Suppressor macrophage treated with lipopolysaccharide for 4 hours (primary cell): ENCODE measurements at regions not wholly inside any gene's neighbourhood (a gene's known extent, or its start where the extent isn't known, plus 50 kb on each side); places are given as distances from the start of the nearest gene placed in this dataset.

Experiments
- DNase-seq: peaks from one replicate; pipeline ENCODE4 v3.0.0-alpha.2; 2020

DNA sequence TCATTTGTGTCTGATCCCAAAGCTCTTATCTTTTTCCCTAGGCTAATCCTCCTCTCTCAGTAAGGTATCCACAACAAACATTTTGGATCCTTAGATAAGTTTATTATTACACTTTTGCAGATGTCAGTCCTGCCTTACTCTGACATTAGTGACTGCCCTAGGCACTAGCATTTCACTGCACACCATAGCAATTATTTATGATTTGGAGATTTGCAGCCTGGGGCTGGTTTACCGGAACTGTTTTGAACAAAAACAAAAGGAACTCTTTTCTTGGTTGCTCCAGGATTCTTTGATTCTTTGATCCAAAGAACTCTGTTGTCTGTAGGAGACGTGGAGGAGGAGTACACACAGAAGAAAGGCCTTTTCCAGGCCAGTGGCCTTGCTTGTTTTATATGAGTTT, 80.4 kb downstream of the EDNRB start:
- DNase-seq: no peak

DNA sequence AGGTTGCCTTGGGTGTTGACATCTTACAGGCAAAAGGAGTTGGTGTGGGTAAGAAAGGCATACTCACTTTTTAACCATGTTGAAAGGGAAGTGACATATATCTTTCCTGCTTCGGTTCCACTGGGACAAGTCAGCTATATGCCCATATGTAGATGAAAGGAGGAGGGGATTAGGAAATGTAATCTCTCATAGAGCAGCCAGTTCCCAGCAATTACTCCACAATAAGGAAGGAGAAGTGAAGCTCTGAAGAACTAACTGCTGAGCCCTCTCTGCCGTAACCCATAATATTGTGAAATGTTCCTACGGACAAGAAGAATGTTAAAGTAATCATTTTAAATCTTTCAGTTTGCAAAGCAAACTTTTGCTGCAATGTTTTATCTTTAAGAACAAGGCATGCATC, 82.2 kb downstream of the EDNRB start:
- peak; percentile 95 for DNase-seq

DNA sequence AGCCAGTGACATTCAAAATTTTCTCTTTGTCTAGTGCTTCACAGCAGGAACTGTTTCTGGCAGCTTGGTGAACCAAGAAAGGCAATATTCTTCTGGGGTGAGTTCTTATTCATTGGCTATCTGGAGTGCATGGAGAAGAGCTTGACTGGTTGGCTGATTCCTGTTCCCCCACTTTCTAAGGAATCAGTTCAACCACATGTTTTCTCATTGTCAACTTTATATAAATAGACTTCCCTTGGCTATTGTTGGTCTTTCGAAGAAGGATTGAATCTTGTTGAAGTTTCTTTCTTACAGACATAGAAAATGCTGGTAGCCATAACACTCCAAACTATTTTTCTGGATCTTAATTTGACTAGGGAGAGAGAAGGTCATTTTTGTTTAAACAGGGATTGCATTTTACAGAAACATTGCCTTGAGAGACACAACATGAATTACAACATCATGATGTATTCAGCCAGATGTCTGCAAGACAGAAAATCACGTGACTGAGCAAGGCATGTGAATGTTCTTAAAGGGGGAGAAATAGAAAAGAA, 85.2 kb downstream of the EDNRB start:
- DNase-seq: peak; percentile 80

DNA sequence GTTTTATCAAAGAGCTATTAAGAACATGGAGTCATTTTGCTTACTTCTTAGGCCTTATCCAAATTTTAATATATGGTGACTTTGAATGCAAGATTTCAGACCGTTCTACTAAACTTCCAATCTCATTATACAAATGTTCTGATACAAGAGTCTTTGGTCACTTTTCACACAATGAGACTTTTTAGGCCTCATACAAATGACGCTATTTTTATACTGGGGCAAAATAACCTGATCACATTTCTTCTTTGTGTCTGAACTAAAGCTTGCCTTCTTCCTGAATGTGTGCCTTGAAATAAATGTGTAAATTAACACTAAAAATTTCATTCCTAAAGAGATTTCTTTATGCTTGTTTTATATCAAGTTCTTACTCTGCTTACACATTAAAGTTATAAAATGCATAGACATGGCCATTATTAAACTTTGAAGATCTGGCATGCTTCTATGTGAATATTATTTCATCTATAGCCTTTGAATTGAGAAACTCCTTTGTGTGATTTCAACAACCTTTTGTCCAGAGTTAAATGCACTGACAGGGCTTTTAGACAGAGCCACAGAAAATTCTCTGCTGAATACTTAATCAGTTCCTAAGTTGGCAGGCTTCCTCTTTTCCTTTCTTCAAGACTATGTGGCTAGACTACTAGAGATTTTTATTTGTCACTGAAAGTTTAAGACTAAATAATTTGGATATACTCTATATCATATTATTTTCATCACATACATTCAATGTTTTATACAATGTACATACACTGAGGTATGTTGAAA, 86.1 kb downstream of the EDNRB start:
- DNase-seq: peak; percentile 82

DNA sequence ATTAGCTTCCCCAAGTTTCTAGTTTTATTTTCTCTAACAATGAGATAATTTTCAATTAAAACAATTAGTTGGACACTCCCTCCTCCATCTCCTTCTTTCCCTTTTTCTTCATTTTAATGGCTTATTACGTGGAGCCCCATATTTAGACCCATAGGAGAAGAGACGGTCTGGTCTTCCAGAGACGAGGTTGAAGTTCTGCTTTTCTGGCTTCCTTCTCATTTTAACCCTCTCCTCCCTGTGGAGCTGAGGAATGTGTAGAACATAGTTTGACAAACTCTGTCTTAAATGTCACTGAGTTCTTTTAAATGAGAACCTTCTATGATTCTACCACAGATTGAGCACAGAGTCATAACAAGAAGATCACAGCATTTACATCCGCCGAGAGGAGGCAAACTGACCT, 86.8 kb downstream of the EDNRB start:
- DNase-seq: peak; percentile 42

DNA sequence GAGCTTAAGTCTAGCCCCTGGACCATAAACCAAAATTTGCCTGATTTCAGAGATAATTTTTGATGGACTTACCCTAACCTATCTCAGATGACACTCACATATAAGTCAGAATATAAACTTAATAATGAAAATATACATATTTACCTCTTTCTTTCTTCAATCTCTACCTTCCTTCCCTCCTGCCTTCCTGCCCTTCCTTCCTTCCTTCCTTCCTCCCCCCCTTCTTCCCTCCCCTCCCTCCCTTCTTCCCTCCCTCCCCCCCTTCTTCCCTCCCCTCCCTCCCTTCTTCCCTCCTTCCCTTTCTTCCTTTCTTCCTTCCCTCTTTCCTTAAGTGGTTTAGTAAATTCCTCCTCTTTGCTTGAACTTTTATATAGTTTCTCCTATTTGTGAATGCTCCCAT, 88.7 kb downstream of the EDNRB start:
- DNase-seq: no peak

DNA sequence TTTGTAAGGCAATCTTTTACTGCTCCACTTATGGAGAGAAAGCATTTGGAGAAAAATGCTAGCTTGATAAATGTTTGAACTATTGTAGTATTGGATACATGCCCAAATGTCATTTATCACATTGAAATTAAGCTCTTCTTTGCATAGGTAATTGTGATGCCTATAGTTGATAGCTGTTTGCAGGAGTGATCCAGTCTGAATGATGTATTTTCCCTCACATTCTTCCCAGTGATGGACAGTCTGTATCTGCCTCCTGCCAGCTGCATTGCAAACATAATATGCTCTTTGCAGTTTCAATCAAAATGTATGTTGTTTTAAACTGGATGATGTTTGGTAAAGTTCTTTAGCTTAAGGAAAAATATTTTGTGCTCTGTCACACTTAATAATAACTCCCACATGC, 89.8 kb downstream of the EDNRB start:
- DNase-seq: no peak

DNA sequence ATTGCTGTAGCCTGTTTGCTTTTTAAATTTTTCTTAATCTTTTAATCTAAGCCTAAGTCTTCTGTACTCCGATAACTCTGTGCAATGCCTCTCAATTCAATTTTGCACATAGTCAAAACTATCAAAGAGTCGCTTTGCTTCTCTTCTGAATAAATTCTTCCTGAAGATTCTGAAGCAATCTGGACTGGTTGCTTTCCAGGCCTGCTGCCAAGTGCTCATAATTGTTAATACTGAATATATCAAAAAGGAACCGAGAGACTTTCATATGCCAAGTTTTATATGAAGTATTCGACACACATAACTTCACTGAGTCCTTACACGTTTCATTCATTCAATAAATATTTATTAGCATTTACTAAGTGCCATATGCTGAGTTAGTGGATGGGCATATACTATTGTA, 91.3 kb downstream of the EDNRB start:
- DNase-seq: no peak

DNA sequence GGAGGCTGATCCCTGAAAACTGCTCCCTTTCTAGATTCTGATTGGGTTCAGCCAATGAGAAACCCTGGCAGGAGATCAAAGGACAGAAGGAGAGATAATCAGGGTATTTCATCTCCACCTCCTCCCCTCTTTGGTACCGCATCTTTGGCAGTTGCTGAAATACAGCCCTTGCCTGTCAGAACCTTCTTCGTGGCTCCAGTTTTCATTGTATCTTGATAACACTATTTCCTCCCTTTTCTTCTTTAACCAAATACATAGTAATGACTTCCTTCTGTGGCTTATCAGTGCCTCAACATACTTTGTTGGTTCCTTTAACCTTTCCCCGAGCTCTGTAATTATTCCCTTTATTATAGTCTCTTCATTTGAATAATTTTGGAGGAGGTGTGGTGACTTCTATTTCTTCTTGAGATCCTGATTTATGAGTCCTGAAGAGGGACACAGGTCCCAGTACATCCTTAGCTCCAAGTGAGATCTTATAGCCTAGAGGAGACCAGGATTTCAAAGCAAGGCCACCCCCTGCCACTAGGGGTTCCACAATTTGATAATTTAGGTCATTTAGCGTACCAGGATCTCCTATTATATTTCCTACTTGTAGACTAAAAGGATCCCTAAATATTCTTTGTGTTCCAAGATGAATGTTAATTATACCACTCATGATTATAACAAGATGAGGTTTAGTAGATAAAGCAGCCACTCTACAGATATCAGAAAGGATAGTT, 98.0 kb downstream of the EDNRB start:
- no peak for DNase-seq

DNA sequence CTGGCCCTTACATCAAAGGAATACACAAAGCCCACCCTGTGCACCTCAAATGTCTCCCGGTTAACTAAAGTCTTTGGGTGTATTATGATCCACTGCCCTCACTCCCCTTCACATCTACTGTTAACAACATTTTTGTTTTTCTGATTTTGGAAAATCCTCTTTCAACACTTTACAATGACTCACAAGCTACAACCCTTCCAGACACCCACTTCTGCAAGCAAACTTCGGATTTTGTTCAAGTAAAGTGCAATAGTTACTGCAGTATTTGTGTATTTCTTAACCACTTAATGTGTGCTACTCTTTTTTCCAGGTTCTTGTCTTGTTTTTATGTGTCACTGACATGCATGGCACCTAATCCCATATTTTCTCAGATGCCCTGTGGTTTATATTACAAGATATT, 101.1 kb downstream of the EDNRB start:
- DNase-seq: peak; percentile 37

DNA sequence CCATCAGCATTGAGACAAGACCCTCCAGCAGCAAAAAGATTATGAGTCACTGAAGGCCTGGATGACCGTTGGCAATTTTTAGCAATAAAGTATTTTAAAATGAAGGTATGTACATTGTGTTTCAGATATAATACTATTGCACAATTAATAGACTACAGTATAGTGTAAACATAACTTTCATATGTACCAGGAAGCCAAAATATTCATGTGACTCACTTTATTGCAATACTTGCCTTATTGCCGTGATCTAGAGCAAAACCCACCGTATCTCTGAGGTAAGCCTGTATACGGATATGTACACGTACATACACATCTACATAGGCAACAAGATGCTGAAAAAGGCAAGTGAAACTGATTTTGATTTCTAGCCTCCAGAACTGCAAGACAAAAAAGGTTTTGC, 103.3 kb downstream of the EDNRB start:
- no peak for DNase-seq
